Uterus (tissue), 3 donors: ENCODE measurements at regions not wholly inside any gene's neighbourhood (a gene's known extent, or its start where the extent isn't known, plus 50 kb on each side); places are given as distances from the start of the nearest gene placed in this dataset.
"Not testable (repeated sequence)": the region's sequence is repeated elsewhere in the genome, so short reads cannot be mapped to it uniquely, and the experiment has no call there.

Source experiments
- DNase-seq, 2 donors: peaks; one replicate each; pipeline ENCODE4 v3.0.0-alpha.2; 2019 to 2020
- H3K27ac ChIP-seq, 2 donors: fragments of 200-600 bp; sonication (generic); 1 replicate in 1 of 2; 2 replicates in 1 of 2; pipeline ENCODE4 v1.5.1; 2016 to 2018
- H3K27me3 ChIP-seq, 2 donors: fragments of 200-600 bp; sonication (generic); one replicate each; pipeline ENCODE4 v1.5.1; 2018 to 2019; ENCODE audit warnings: control low read depth in 1 of 2
- H3K36me3 ChIP-seq, 2 donors: fragments of 200-600 bp; sonication (generic); one replicate each; pipeline ENCODE4 v1.5.1; 2019; ENCODE audit warnings: control low read depth in 1 of 2
- H3K4me1 ChIP-seq, 2 donors: fragments of 200-600 bp; sonication (generic); one replicate each; pipeline ENCODE4 v1.5.1; 2018 to 2019; ENCODE audit warnings: control low read depth in 1 of 2
- H3K4me3 ChIP-seq, 2 donors: fragments of 200-600 bp; sonication (generic); 1 replicate in 1 of 2; 2 replicates in 1 of 2; pipeline ENCODE4 v1.5.1; 2018 to 2019; ENCODE audit warnings: mild to moderate bottlenecking in 1 of 2
- H3K9me3 ChIP-seq, 2 donors: fragments of 200-600 bp; sonication (generic); one replicate each; pipeline ENCODE4 v1.5.1; 2019; ENCODE audit warnings: control low read depth in 1 of 2
- CTCF ChIP-seq, 4 experiments: fragments of 200-600 bp in 2 of 4; fragments of 450-650 bp in 2 of 4; sonication (generic) in 2 of 4; IDR thresholded peaks; one replicate each; pipeline ENCODE4 v1.5.1; 2016 to 2019; ENCODE audit warnings: antibody characterized with exemption in 4 of 4, mild to moderate bottlenecking in 2 of 4, moderate library complexity in 1 of 4
- POLR2A ChIP-seq, 2 donors: fragments of 450-650 bp; IDR thresholded peaks; one replicate each; pipeline ENCODE4 v1.6.1; 2016; ENCODE audit warnings: antibody characterized with exemption in 2 of 2, mild to moderate bottlenecking in 1 of 2, moderate library complexity in 1 of 2
- intact Hi-C: fragments of 100-400 bp; cut with DNase I; formaldehyde crosslinking; loops from one replicate; pipeline ENCODE4 v1.15.1; 2023; ENCODE audit warnings: low total_unique reads
- donor health status: DM: yes; HTN: yes; CAD: no.

GRCh38 chr4:187679450-187679849 lies 316.1 kb upstream of the ZFP42 start:
- Histone ChIP-seq H3K27ac (no peak overlapping the region), H3K4me1 (no peaks in the 10 kb centered on the region), H3K9me3 (no peaks in the 10 kb centered on the region), H3K4me3 (no peak overlapping the region), H3K36me3 (no peaks in the 10 kb centered on the region), H3K27me3 (no peaks in the 10 kb centered on the region)
- no peak for DNase-seq
- intact Hi-C loops = no loop called here
- no peak for TF ChIP-seq CTCF (IDR thresholded peaks at IDR 0.05)

- no peak for DNase-seq
- H3K4me3 ChIP-seq = no peak overlapping the region
- no peak overlapping the region for H3K27ac ChIP-seq
- H3K27me3 ChIP-seq = no peaks in the 10 kb centered on the region
- H3K36me3 ChIP-seq = no peaks in the 10 kb centered on the region
- no peaks in the 10 kb centered on the region for H3K4me1 ChIP-seq
- TF ChIP-seq POLR2A (IDR thresholded peaks at IDR 0.05) = no peak
- intact Hi-C loops = no loop called here
- H3K9me3 ChIP-seq = no peaks in the 10 kb centered on the region
Observed at GRCh38 chr4:187685247-187685646, 310.3 kb upstream of the ZFP42 start.

- Histone ChIP-seq H3K4me3 (no peak overlapping the region), H3K4me1 (no peaks in the 10 kb centered on the region), H3K9me3 (no peaks in the 10 kb centered on the region), H3K27ac (no peak overlapping the region), H3K27me3 (no peaks in the 10 kb centered on the region), H3K36me3 (no peaks in the 10 kb centered on the region)
- intact Hi-C loops = no loop called here
- TF ChIP-seq CTCF (IDR thresholded peaks at IDR 0.05) = no peak
- TF ChIP-seq POLR2A (IDR thresholded peaks at IDR 0.05) = no peak
- no peak for DNase-seq
Observed at GRCh38 chr4:187687697-187688096, 307.9 kb upstream of the ZFP42 start.

GRCh38 chr4:187692626-187693025 lies 302.9 kb upstream of the ZFP42 start:
- no peak overlapping the region for H3K4me3 ChIP-seq
- no peak for DNase-seq
- intact Hi-C loops = no loop called here
- no peaks in the 10 kb centered on the region for H3K36me3 ChIP-seq
- no peak overlapping the region for H3K27ac ChIP-seq
- TF ChIP-seq CTCF (IDR thresholded peaks at IDR 0.05) (no peak), POLR2A (IDR thresholded peaks at IDR 0.05) (no peak)
- H3K27me3 ChIP-seq = no peaks in the 10 kb centered on the region
- H3K9me3 ChIP-seq = no peaks in the 10 kb centered on the region
- H3K4me1 ChIP-seq = no peaks in the 10 kb centered on the region

- H3K27me3 ChIP-seq, H3K9me3 ChIP-seq, H3K36me3 ChIP-seq, H3K4me1 ChIP-seq, H3K4me3 ChIP-seq, H3K27ac ChIP-seq, intact Hi-C loops, DNase-seq: not testable (repeated sequence)
Observed at GRCh38 chr4:187695531-187695930, 300.0 kb upstream of the ZFP42 start.

- Histone ChIP-seq H3K36me3 (no peaks in the 10 kb centered on the region), H3K27ac (no peak overlapping the region), H3K27me3 (no peaks in the 10 kb centered on the region), H3K9me3 (no peaks in the 10 kb centered on the region), H3K4me1 (no peaks in the 10 kb centered on the region), H3K4me3 (no peak overlapping the region)
- intact Hi-C loops = no loop called here
- TF ChIP-seq POLR2A (IDR thresholded peaks at IDR 0.05) (no peak), CTCF (IDR thresholded peaks at IDR 0.05) (no peak)
- no peak for DNase-seq
Observed at GRCh38 chr4:187711586-187711985, 284.0 kb upstream of the ZFP42 start.
